ENCODE measurements at regions not wholly inside any gene's neighbourhood (a gene's known extent, or its start where the extent isn't known, plus 50 kb on each side); places are given as distances from the start of the nearest gene placed in this dataset.
"Not testable (repeated sequence)": the region's sequence is repeated elsewhere in the genome, so short reads cannot be mapped to it uniquely, and the experiment has no call there.

GRCh38 chr7:119886007-119886406, 387.0 kb upstream of the KCND2 start:
- WGBS, 2 donors: 66 to 77% methylated on average over 3 of the region's 3 CpGs
- Histone ChIP-seq H3K4me3 (no peak overlapping the region), H3K27me3 (no peaks in the 10 kb centered on the region), H3K9me3 (peaks cover 0 to 10% (median 0%) of the 10 kb centered on the region in 11 donors), H3K4me1 (no peaks in the 10 kb centered on the region), H3K27ac (no peak overlapping the region), H3K36me3 (no peaks in the 10 kb centered on the region)
- ATAC-seq: no peak
- DNase-seq: no peak
- intact Hi-C loops (cut with DNase I): no loop called here
- TF ChIP-seq, protein P1, sequence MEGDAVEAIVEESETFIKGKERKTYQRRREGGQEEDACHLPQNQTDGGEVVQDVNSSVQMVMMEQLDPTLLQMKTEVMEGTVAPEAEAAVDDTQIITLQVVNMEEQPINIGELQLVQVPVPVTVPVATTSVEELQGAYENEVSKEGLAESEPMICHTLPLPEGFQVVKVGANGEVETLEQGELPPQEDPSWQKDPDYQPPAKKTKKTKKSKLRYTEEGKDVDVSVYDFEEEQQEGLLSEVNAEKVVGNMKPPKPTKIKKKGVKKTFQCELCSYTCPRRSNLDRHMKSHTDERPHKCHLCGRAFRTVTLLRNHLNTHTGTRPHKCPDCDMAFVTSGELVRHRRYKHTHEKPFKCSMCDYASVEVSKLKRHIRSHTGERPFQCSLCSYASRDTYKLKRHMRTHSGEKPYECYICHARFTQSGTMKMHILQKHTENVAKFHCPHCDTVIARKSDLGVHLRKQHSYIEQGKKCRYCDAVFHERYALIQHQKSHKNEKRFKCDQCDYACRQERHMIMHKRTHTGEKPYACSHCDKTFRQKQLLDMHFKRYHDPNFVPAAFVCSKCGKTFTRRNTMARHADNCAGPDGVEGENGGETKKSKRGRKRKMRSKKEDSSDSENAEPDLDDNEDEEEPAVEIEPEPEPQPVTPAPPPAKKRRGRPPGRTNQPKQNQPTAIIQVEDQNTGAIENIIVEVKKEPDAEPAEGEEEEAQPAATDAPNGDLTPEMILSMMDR (IDR thresholded peaks at IDR 0.05): no peak

GRCh38 chr7:119886525-119886924, 386.4 kb upstream of the KCND2 start:
- DNase-seq; H3K9me3 ChIP-seq; intact Hi-C loops (cut with DNase I); H3K4me3 ChIP-seq; H3K36me3 ChIP-seq; H3K27ac ChIP-seq; H3K27me3 ChIP-seq; H3K4me1 ChIP-seq; ATAC-seq: not testable (repeated sequence)
- WGBS, 2 donors: 77 to 84% methylated on average over 3 of the region's 3 CpGs

GRCh38 chr7:119888251-119888650, 384.7 kb upstream of the KCND2 start:
- TF ChIP-seq, protein P1 (IDR thresholded peaks at IDR 0.05): no peak
- WGBS, 2 donors: 71 to 72% methylated on average over 1 of the region's 1 CpG
- no peaks in the 10 kb centered on the region for H3K27me3 ChIP-seq
- ATAC-seq (no peak), DNase-seq (no peak)
- H3K27ac ChIP-seq: no peak overlapping the region
- H3K4me3 ChIP-seq: no peak overlapping the region
- no peaks in the 10 kb centered on the region for H3K36me3 ChIP-seq
- H3K4me1 ChIP-seq: no peaks in the 10 kb centered on the region
- intact Hi-C loops (cut with DNase I): no loop called here
- H3K9me3 ChIP-seq: peaks cover 0 to 6% (median 0%) of the 10 kb centered on the region in 11 donors

GRCh38 chr7:119890631-119891030, 382.3 kb upstream of the KCND2 start:
- no peaks in the 10 kb centered on the region for H3K27me3 ChIP-seq
- H3K4me3 ChIP-seq: no peak overlapping the region
- 89 to 92% methylated on average over 12 of the region's 12 CpGs for WGBS, 2 donors
- H3K36me3 ChIP-seq: no peaks in the 10 kb centered on the region
- H3K27ac ChIP-seq: no peak overlapping the region
- ATAC-seq (no peak), DNase-seq (no peak)
- H3K4me1 ChIP-seq: no peaks in the 10 kb centered on the region
- H3K9me3 ChIP-seq: peaks cover 0 to 3% (median 0%) of the 10 kb centered on the region in 11 donors
- TF ChIP-seq, protein P1 (IDR thresholded peaks at IDR 0.05): no peak
- intact Hi-C loops (cut with DNase I): no loop called here

GRCh38 chr7:119895320-119895719, 377.7 kb upstream of the KCND2 start:
- H3K4me3 ChIP-seq: no peak overlapping the region
- TF ChIP-seq, protein P1 (IDR thresholded peaks at IDR 0.05): no peak
- 69 to 78% methylated on average over 1 of the region's 1 CpG for WGBS, 2 donors
- no peak overlapping the region for H3K27ac ChIP-seq
- no peaks in the 10 kb centered on the region for H3K27me3 ChIP-seq
- H3K36me3 ChIP-seq: no peaks in the 10 kb centered on the region
- ATAC-seq (no peak), DNase-seq (no peak)
- intact Hi-C loops (cut with DNase I): no loop called here
- H3K4me1 ChIP-seq: no peaks in the 10 kb centered on the region
- peaks cover 0 to 13% (median 0%) of the 10 kb centered on the region in 11 donors for H3K9me3 ChIP-seq

Data from heart right ventricle (tissue), 16 donors.